GM12872 (cell line): ENCODE measurements at regions not wholly inside any gene's neighbourhood (a gene's known extent, or its start where the extent isn't known, plus 50 kb on each side); places are given as distances from the start of the nearest gene placed in this dataset.

Experiments
- TF ChIP-seq, protein P1 (sequence below): IDR thresholded peaks from 3 replicates; pipeline ENCODE4 v1.5.1; 2011; ENCODE audit warnings: low read depth, mild to moderate bottlenecking, low read length, moderate library complexity; ENCODE audit not compliant: insufficient read depth

DNA sequence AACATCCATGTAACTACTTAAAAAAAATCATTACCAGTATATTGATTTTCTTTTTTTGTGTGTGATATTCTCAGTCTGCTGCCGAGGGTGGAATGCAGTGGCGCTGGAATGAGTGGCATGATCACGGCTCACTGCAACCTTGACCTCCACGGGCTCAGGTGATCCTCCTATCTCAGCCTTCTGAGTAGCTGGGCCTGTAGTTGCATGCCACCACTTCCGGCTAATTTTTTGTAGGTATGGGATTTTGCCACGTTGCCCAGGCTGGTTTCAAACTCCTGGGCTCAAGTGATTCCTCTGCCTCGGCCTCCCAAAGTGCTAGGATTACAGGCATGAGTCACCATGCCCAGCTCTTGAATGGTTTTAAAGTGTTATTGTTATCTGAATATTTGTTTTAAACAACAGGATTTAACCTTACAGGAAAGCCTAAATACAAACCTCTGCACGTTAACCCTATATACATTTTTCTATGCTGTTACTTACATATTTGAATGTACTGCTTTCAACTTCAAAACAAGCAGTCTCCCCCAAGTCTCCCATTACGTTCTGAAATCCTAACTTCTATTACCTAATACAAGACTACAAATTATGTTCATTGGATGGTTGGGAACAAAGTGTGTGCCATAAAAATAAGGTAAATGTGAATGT, 61.7 kb downstream of the KPNA2 start:
- TF ChIP-seq, protein P1, sequence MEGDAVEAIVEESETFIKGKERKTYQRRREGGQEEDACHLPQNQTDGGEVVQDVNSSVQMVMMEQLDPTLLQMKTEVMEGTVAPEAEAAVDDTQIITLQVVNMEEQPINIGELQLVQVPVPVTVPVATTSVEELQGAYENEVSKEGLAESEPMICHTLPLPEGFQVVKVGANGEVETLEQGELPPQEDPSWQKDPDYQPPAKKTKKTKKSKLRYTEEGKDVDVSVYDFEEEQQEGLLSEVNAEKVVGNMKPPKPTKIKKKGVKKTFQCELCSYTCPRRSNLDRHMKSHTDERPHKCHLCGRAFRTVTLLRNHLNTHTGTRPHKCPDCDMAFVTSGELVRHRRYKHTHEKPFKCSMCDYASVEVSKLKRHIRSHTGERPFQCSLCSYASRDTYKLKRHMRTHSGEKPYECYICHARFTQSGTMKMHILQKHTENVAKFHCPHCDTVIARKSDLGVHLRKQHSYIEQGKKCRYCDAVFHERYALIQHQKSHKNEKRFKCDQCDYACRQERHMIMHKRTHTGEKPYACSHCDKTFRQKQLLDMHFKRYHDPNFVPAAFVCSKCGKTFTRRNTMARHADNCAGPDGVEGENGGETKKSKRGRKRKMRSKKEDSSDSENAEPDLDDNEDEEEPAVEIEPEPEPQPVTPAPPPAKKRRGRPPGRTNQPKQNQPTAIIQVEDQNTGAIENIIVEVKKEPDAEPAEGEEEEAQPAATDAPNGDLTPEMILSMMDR, result no peak

DNA sequence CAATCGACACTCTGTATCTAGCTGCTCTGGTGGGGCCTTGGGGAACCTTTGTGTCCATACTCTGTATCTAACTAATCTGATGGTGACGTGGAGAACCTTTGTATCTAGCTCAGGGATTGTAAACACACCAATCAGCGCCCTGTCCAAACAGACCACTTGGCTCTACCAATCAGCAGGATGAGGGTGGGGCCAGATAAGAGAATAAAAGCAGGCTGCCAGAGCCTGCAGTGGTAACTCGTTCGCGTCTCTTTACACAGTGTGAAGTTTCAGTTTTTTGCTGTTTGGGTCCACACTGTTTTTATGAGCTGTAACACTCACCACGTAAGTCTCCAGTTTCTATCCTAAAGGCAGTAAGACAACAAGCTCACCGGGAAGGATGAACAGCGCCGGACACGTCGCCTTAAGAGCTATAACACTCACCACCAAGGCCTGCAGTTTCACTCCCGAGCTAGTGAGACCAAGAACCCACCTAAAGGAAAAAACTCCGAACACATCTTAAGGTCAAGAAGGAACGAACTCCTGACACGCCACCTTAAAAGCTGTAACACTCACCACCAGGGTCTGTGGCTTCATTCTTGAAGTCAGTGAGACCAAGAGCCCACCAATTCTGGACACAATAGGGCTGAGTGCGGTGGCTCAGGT, 64.6 kb downstream of the KPNA2 start:
- TF ChIP-seq, protein P1, result no peak

- TF ChIP-seq, protein P1, result no peak
Observed at GRCh38 chr17:68101075-68101986, 65.8 kb downstream of the KPNA2 start.

DNA sequence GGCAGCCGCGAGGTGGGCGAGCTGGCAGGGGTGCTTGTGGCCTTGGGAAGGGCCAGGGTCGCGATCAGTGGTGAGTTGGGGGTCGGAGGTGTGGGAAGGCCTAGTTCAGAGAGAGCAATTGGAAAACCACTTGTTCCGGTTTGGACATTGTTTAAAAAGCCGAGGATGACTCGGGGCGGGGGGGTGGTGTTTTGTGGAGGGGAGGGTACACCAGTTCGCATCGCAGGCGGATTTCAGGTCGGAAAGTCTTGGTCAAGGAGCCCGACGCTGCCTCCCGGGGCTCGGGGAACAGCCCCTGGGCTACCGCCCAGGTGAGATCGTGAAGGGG, 66.4 kb downstream of the KPNA2 start:
- TF ChIP-seq, protein P1, result no peak

- TF ChIP-seq, protein P1, result no peak
Observed at GRCh38 chr17:68102318-68102758, 66.8 kb downstream of the KPNA2 start.

DNA sequence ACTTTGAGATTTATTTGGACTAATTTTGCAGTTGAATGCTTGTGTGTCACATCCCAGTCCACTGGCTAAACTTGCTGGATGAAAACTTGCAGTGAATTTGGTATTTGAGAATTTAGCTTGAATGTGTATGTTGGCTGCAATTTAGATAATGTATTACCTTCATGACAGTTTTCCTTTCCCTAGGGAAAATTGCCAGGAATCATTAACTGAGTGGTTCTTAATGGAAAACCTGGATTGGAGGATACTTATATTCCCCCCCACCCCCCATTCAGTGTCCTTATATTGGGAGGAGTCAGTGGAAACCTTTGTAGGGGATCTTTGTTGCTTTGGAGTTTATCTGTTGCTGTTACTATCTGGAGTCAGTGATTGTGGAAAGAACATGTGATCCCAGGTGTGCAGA, 67.6 kb downstream of the KPNA2 start:
- TF ChIP-seq, protein P1, result no peak

GRCh38 chr17:68106085-68106484, 70.5 kb downstream of the KPNA2 start:
- TF ChIP-seq, protein P1, result no peak
